ENCODE measurements at regions not wholly inside any gene's neighbourhood (a gene's known extent, or its start where the extent isn't known, plus 50 kb on each side); places are given as distances from the start of the nearest gene placed in this dataset.

- intact Hi-C loops (cut with DNase I) = no loop called here
- H3K4me1 ChIP-seq (ENCODE audit: insufficient read depth) = no peaks in the 10 kb centered on the region
- H3K36me3 ChIP-seq = no peaks in the 10 kb centered on the region
- H3K9me3 ChIP-seq = no peaks in the 10 kb centered on the region
- no peak for TF ChIP-seq POLR2A (IDR thresholded peaks at IDR 0.05)
- TF ChIP-seq CTCF (IDR thresholded peaks at IDR 0.05) = no peak
- TF ChIP-seq EP300 (IDR thresholded peaks at IDR 0.05) = no peak
- H3K27ac ChIP-seq = no peak overlapping the region
- no peak overlapping the region for H3K4me3 ChIP-seq
- DNase-seq = no peak
- H3K27me3 ChIP-seq = no peaks in the 10 kb centered on the region
These were observed 116.4 kb downstream of the PFKFB3 start for GRCh38 chr10:6319119-6319518.

GRCh38 chr10:6320320-6321010, 117.7 kb downstream of the PFKFB3 start:
- Histone ChIP-seq H3K4me3 (no peak overlapping the region), H3K36me3 (no peaks in the 10 kb centered on the region), H3K27ac (no peak overlapping the region), H3K27me3 (no peaks in the 10 kb centered on the region), H3K4me1 (ENCODE audit: insufficient read depth) (no peaks in the 10 kb centered on the region), H3K9me3 (no peaks in the 10 kb centered on the region)
- intact Hi-C loops (cut with DNase I) = no loop called here
- DNase-seq = no peak
- 92 to 97% (median 95%) methylated on average over 6 of the region's 6 CpGs for WGBS, 3 donors
- no peak for TF ChIP-seq EP300 (IDR thresholded peaks at IDR 0.05)
- TF ChIP-seq POLR2A (IDR thresholded peaks at IDR 0.05) = no peak
- TF ChIP-seq CTCF (IDR thresholded peaks at IDR 0.05) = no peak

GRCh38 chr10:6321880-6322279, 119.1 kb downstream of the PFKFB3 start:
- Histone ChIP-seq H3K4me1 (ENCODE audit: insufficient read depth) (no peaks in the 10 kb centered on the region), H3K36me3 (no peaks in the 10 kb centered on the region), H3K9me3 (no peaks in the 10 kb centered on the region), H3K27me3 (no peaks in the 10 kb centered on the region), H3K4me3 (no peak overlapping the region), H3K27ac (no peak overlapping the region)
- intact Hi-C loops (cut with DNase I) = no loop called here
- TF ChIP-seq EP300 (IDR thresholded peaks at IDR 0.05) = no peak
- TF ChIP-seq POLR2A (IDR thresholded peaks at IDR 0.05) = no peak
- TF ChIP-seq CTCF (IDR thresholded peaks at IDR 0.05) = no peak
- no peak for DNase-seq
- 79 to 88% (median 82%) methylated on average over 9 of the region's 9 CpGs for WGBS, 3 donors

GRCh38 chr10:6322805-6323204, 120.1 kb downstream of the PFKFB3 start:
- no peaks in the 10 kb centered on the region for H3K36me3 ChIP-seq
- no peak overlapping the region for H3K27ac ChIP-seq
- intact Hi-C loops (cut with DNase I) = no loop called here
- H3K4me3 ChIP-seq = no peak overlapping the region
- 94 to 99% (median 95%) methylated on average over 3 of the region's 3 CpGs for WGBS, 3 donors
- DNase-seq = no peak
- no peaks in the 10 kb centered on the region for H3K9me3 ChIP-seq
- no peaks in the 10 kb centered on the region for H3K27me3 ChIP-seq
- H3K4me1 ChIP-seq (ENCODE audit: insufficient read depth) = no peaks in the 10 kb centered on the region
- TF ChIP-seq CTCF (IDR thresholded peaks at IDR 0.05) (no peak), POLR2A (IDR thresholded peaks at IDR 0.05) (no peak), EP300 (IDR thresholded peaks at IDR 0.05) (no peak)

All from ovary (tissue), 7 donors.